H9 (cell line): ENCODE measurements at regions not wholly inside any gene's neighbourhood (a gene's known extent, or its start where the extent isn't known, plus 50 kb on each side); places are given as distances from the start of the nearest gene placed in this dataset.

Source experiments
- DNase-seq: peaks from one replicate; pipeline ENCODE4 v3.0.0-alpha.2; 2017
- H2AFZ ChIP-seq: one replicate; pipeline ENCODE4 v1.6.1; 2013; ENCODE audit warnings: mild to moderate bottlenecking, low read length, control low read depth, moderate library complexity
- H2AK5ac ChIP-seq: 2 replicates; pipeline ENCODE4 v1.6.1; 2013; ENCODE audit warnings: low read length, control low read depth, mixed read lengths; ENCODE audit not compliant: insufficient read length
- H2BK120ac ChIP-seq: one replicate; pipeline ENCODE4 v1.6.1; 2013; ENCODE audit warnings: low read depth, mild to moderate bottlenecking, low read length, control low read depth, inconsistent platforms; ENCODE audit not compliant: poor library complexity, severe bottlenecking
- H2BK12ac ChIP-seq: 2 replicates; pipeline ENCODE4 v1.6.1; 2013; ENCODE audit warnings: low read length, control low read depth, mixed read lengths, low read depth; ENCODE audit not compliant: insufficient read length
- H2BK15ac ChIP-seq: 2 replicates; pipeline ENCODE4 v1.6.1; 2013; ENCODE audit warnings: low read depth, low read length, control low read depth
- H2BK20ac ChIP-seq: one replicate; pipeline ENCODE4 v1.6.1; 2013; ENCODE audit warnings: low read depth, mild to moderate bottlenecking, low read length, control low read depth, inconsistent platforms; ENCODE audit not compliant: poor library complexity, severe bottlenecking
- H2BK5ac ChIP-seq: 2 replicates; pipeline ENCODE4 v1.6.1; 2013; ENCODE audit warnings: low read length, control low read depth, mixed read lengths; ENCODE audit not compliant: insufficient read length
- H3K14ac ChIP-seq: 2 replicates; pipeline ENCODE4 v1.6.1; 2013; ENCODE audit warnings: low read length, control low read depth; ENCODE audit not compliant: insufficient read depth
- H3K18ac ChIP-seq: 2 replicates; pipeline ENCODE4 v1.6.1; 2013; ENCODE audit warnings: low read depth, mild to moderate bottlenecking, mixed read lengths, low read length, control low read depth; ENCODE audit not compliant: insufficient read length
- H3K23ac ChIP-seq: 2 replicates; pipeline ENCODE4 v1.6.1; 2013; ENCODE audit warnings: low read length, control low read depth, mixed read lengths, low read depth; ENCODE audit not compliant: insufficient read length
- H3K23me2 ChIP-seq: 2 replicates; pipeline ENCODE4 v1.6.1; 2013; ENCODE audit warnings: low read depth, mild to moderate bottlenecking, mixed read lengths, low read length, control low read depth; ENCODE audit not compliant: insufficient read length, poor library complexity, severe bottlenecking
- H3K27ac ChIP-seq: 2 replicates; pipeline ENCODE4 v1.5.1; 2013; ENCODE audit warnings: low read length, control low read depth, mixed read lengths, low read depth; ENCODE audit not compliant: insufficient read length
- H3K27me3 ChIP-seq: 2 replicates; pipeline ENCODE4 v1.6.1; 2013; ENCODE audit warnings: low read length, control low read depth, inconsistent platforms; ENCODE audit not compliant: insufficient read depth
- H3K4ac ChIP-seq: 2 replicates; pipeline ENCODE4 v1.6.1; 2013; ENCODE audit warnings: low read depth, mild to moderate bottlenecking, control low read depth, inconsistent platforms, low read length, moderate library complexity
- H3K4me1 ChIP-seq: 2 replicates; pipeline ENCODE4 v1.6.1; 2013; ENCODE audit warnings: low read length, control low read depth, inconsistent platforms; ENCODE audit not compliant: insufficient read depth
- H3K4me2 ChIP-seq: 2 replicates; pipeline ENCODE4 v1.6.1; 2013; ENCODE audit warnings: low read length, control low read depth, mixed read lengths; ENCODE audit not compliant: insufficient read length, insufficient read depth
- H3K56ac ChIP-seq: 2 replicates; pipeline ENCODE4 v1.6.1; 2013; ENCODE audit warnings: low read depth, mild to moderate bottlenecking, mixed read lengths, low read length, control low read depth; ENCODE audit not compliant: insufficient read length
- H3K79me1 ChIP-seq: 2 replicates; pipeline ENCODE4 v1.6.1; 2013; ENCODE audit warnings: low read depth, mild to moderate bottlenecking, moderate library complexity, low read length, control low read depth, inconsistent platforms; ENCODE audit not compliant: insufficient read depth, poor library complexity, severe bottlenecking
- H3K79me2 ChIP-seq: 2 replicates; pipeline ENCODE4 v1.6.1; 2013; ENCODE audit warnings: low read length, control low read depth, inconsistent platforms; ENCODE audit not compliant: insufficient read depth
- H3K9ac ChIP-seq: 2 replicates; pipeline ENCODE4 v1.6.1; 2013; ENCODE audit warnings: low read length, control low read depth, mixed read lengths; ENCODE audit not compliant: insufficient read length; ENCODE audit errors: extremely low read depth
- H3K9me3 ChIP-seq: one replicate; pipeline ENCODE4 v1.6.1; 2013; ENCODE audit warnings: low read depth, low read length, inconsistent platforms; ENCODE audit not compliant: control insufficient read depth
- H3T11ph ChIP-seq: one replicate; pipeline ENCODE4 v1.6.1; 2013; ENCODE audit warnings: mild to moderate bottlenecking, low read length, control low read depth, inconsistent platforms
- H4K20me1 ChIP-seq: one replicate; pipeline ENCODE4 v1.6.1; 2013; ENCODE audit not compliant: control insufficient read depth, insufficient read length, insufficient read depth
- H4K5ac ChIP-seq: 2 replicates; pipeline ENCODE4 v1.6.1; 2013; ENCODE audit warnings: low read depth, mild to moderate bottlenecking, mixed read lengths, low read length, control low read depth; ENCODE audit not compliant: insufficient read length
- H4K8ac ChIP-seq: replicated peaks from 2 replicates; pipeline ENCODE4 v1.6.1; 2013; ENCODE audit warnings: low read length, control low read depth, mixed read lengths, low read depth; ENCODE audit not compliant: insufficient read length
- H4K91ac ChIP-seq: 2 replicates; pipeline ENCODE4 v1.6.1; 2013; ENCODE audit warnings: low read depth, mild to moderate bottlenecking, moderate library complexity, mixed read lengths, low read length, control low read depth; ENCODE audit not compliant: insufficient read length
- H3K27ac Mint-ChIP-seq, 3 experiments: 2 replicates in 2 of 3; 3 replicates in 1 of 3; pipeline ENCODE4 v1.8.0; 2020 to 2021; ENCODE audit warnings: mixed read lengths in 3 of 3, mild to moderate bottlenecking in 1 of 3, moderate library complexity in 1 of 3
- H3K27me3 Mint-ChIP-seq: 2 replicates; pipeline ENCODE4 v1.8.0; 2021; ENCODE audit warnings: low read depth, mild to moderate bottlenecking, moderate library complexity, mixed read lengths
- H3K36me3 Mint-ChIP-seq, 3 experiments: 2 replicates in 2 of 3; 3 replicates in 1 of 3; pipeline ENCODE4 v1.8.0; 2020 to 2021; ENCODE audit warnings: low read depth in 3 of 3, mixed read lengths in 3 of 3; ENCODE audit not compliant: insufficient read depth in 1 of 3
- H3K4me1 Mint-ChIP-seq, 2 experiments: 2 replicates each; pipeline ENCODE4 v1.8.0; 2020; ENCODE audit warnings: mixed read lengths in 2 of 2
- H3K4me3 Mint-ChIP-seq, 2 experiments: 2 replicates in 1 of 2; 3 replicates in 1 of 2; pipeline ENCODE4 v1.8.0; 2020 to 2021; ENCODE audit warnings: mild to moderate bottlenecking in 2 of 2, mixed read lengths in 2 of 2, moderate library complexity in 1 of 2
- H3K9me3 Mint-ChIP-seq, 2 experiments: 2 replicates in 1 of 2; 3 replicates in 1 of 2; pipeline ENCODE4 v1.8.0; 2020; ENCODE audit warnings: mild to moderate bottlenecking in 2 of 2, mixed read lengths in 2 of 2, moderate library complexity in 1 of 2
- WGBS: extraction: QIAGEN DNeasy Blood & Tissue Kit; methylation state at CpG from one replicate; pipeline ENCODE4 v1.1.7; 2013; ENCODE audit warnings: missing lambda C conversion rate, low lambda C conversion rate, mixed read lengths; ENCODE audit not compliant: insufficient read length; ENCODE audit errors: extremely low coverage; 5-methylcytosine and 5-hydroxymethylcytosine counted together
- TF ChIP-seq, protein P1 (sequence below): fragments of 200-600 bp; sonication (generic); conservative IDR thresholded peaks from 3 replicates; pipeline ENCODE4 v1.8.0; 2021; ENCODE audit warnings: antibody characterized with exemption, mild to moderate bottlenecking

DNA sequence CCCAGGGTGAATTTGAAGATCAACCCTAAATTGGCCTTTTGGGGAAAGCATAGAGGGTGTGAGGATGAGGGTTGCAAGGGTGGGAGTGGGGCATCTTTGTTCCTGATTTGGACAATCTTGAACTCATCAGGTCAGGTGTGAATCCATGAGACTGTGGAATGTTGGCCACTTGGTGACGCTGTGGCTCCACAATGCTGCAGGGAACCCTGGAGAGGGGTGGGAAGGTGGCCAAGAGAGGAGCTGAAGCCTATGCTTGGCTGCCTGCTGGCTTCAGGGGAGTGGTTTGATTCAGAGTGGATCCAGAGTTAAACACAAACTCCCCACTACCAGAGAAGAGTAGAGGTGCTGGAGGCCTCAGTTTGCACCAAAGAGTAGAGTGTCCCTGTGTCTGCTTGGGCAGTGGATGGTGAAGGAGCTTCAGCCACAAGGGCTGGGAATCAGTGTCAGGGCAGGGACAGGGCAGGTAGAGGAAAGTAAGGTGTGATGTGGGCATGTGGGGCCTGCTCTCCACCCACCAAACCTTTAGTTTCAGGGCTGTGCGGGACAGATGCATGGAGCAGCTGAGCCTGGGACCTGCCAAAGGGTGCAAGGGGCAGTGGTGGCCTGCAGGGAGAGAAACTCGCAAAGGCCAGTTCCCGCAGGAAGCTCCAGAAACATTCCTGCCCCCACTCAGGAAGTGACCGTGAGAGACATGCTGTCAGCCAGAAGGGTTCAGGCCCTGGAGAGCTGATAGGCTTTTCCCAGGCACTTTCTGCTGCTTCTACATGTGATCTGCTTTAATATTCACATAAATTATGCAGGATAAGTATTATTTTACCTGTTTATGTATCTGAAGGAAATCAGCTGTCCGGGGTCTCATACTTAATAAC is 81.0 kb upstream of the PRSS58 start:
- no peak overlapping the region for H2AK5ac ChIP-seq
- peaks cover 2% of the 10 kb centered on the region; the same call in 1 of the 2 replicates for H3K27me3 Mint-ChIP-seq
- H3K4me1 ChIP-seq = no peaks in the 10 kb centered on the region; the same call in 1 of the 2 replicates
- H2BK120ac ChIP-seq = no peak overlapping the region
- H3K4me3 Mint-ChIP-seq = no peak overlapping the region
- H3K56ac ChIP-seq = no peak overlapping the region
- H3K9me3 Mint-ChIP-seq = no peaks in the 10 kb centered on the region
- peak overlapping the region; percentile 28 to 67 (median 60); a peak in 6 of 7 replicates for H3K27ac Mint-ChIP-seq
- H2BK5ac ChIP-seq = no peak overlapping the region
- no peak overlapping the region for H2BK12ac ChIP-seq
- no peaks in the 10 kb centered on the region for H3K27me3 ChIP-seq
- no peak overlapping the region for H4K5ac ChIP-seq
- H3K9me3 ChIP-seq = no peaks in the 10 kb centered on the region
- H4K8ac ChIP-seq = no peak overlapping the region
- peak overlapping the region; percentile 17 for H2AFZ ChIP-seq
- H3K27ac ChIP-seq = no peak overlapping the region
- H2BK15ac ChIP-seq = no peak overlapping the region
- H3K36me3 Mint-ChIP-seq = no peaks in the 10 kb centered on the region
- H3K14ac ChIP-seq = no peak overlapping the region
- no peak overlapping the region for H3K4ac ChIP-seq
- no CpG with 5 or more reads among the region's 6 CpGs for WGBS
- no peak overlapping the region for H3T11ph ChIP-seq
- TF ChIP-seq, protein P1, sequence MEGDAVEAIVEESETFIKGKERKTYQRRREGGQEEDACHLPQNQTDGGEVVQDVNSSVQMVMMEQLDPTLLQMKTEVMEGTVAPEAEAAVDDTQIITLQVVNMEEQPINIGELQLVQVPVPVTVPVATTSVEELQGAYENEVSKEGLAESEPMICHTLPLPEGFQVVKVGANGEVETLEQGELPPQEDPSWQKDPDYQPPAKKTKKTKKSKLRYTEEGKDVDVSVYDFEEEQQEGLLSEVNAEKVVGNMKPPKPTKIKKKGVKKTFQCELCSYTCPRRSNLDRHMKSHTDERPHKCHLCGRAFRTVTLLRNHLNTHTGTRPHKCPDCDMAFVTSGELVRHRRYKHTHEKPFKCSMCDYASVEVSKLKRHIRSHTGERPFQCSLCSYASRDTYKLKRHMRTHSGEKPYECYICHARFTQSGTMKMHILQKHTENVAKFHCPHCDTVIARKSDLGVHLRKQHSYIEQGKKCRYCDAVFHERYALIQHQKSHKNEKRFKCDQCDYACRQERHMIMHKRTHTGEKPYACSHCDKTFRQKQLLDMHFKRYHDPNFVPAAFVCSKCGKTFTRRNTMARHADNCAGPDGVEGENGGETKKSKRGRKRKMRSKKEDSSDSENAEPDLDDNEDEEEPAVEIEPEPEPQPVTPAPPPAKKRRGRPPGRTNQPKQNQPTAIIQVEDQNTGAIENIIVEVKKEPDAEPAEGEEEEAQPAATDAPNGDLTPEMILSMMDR = peak; percentile 84
- DNase-seq = peak; percentile 88
- H3K9ac ChIP-seq = no peak overlapping the region
- no peaks in the 10 kb centered on the region for H3K23me2 ChIP-seq
- H3K18ac ChIP-seq = no peak overlapping the region
- no peaks in the 10 kb centered on the region for H3K79me1 ChIP-seq
- no peak overlapping the region for H3K4me2 ChIP-seq
- H3K79me2 ChIP-seq = no peaks in the 10 kb centered on the region
- H3K23ac ChIP-seq = no peak overlapping the region
- H2BK20ac ChIP-seq = no peak overlapping the region
- no peaks in the 10 kb centered on the region for H4K20me1 ChIP-seq
- no peak overlapping the region for H4K91ac ChIP-seq
- peaks cover 7 to 10% of the 10 kb centered on the region in 2 experiments for H3K4me1 Mint-ChIP-seq
